Thymus (tissue), 11 donors: ENCODE measurements at regions not wholly inside any gene's neighbourhood (a gene's known extent, or its start where the extent isn't known, plus 50 kb on each side); places are given as distances from the start of the nearest gene placed in this dataset.

Experiments used
- DNase-seq, 9 donors: peaks; one replicate each; pipeline ENCODE4 v3.0.0-alpha.2; 2013; ENCODE audit warnings: low spot score in 9 of 9, low read depth in 6 of 9, missing footprints in 1 of 9
- H3K27ac ChIP-seq, 2 donors: one replicate each; pipeline ENCODE4 v1.5.1; 2013; ENCODE audit warnings: control low read depth in 1 of 2, low read depth in 1 of 2, low read length in 1 of 2, mild to moderate bottlenecking in 1 of 2, moderate library complexity in 1 of 2
- H3K27me3 ChIP-seq, 2 donors: one replicate each; pipeline ENCODE4 v1.5.1; 2013; ENCODE audit warnings: low read length in 1 of 2; ENCODE audit not compliant: control insufficient read depth in 2 of 2, insufficient read depth in 1 of 2
- H3K36me3 ChIP-seq, 2 donors: one replicate each; pipeline ENCODE4 v1.5.1; 2013; ENCODE audit warnings: low read length in 1 of 2, mild to moderate bottlenecking in 1 of 2, moderate library complexity in 1 of 2; ENCODE audit not compliant: control insufficient read depth in 2 of 2, insufficient read depth in 2 of 2
- H3K4me1 ChIP-seq, 2 donors: one replicate each; pipeline ENCODE4 v1.5.1; 2013; ENCODE audit warnings: low read length in 2 of 2; ENCODE audit not compliant: control insufficient read depth in 2 of 2, insufficient read depth in 2 of 2
- H3K4me3 ChIP-seq, 2 donors: one replicate each; pipeline ENCODE4 v1.5.1; 2013; ENCODE audit warnings: low read length in 2 of 2, control low read depth in 1 of 2, mild to moderate bottlenecking in 1 of 2
- H3K9me3 ChIP-seq, 2 donors: one replicate each; pipeline ENCODE4 v1.5.1; 2013; ENCODE audit warnings: low read length in 1 of 2, mild to moderate bottlenecking in 1 of 2; ENCODE audit not compliant: control insufficient read depth in 2 of 2, insufficient read depth in 1 of 2
- WGBS: extraction: QIAGEN DNeasy Blood & Tissue Kit; methylation state at CpG from one replicate; pipeline ENCODE4 v1.1.7; 2013; 5-methylcytosine and 5-hydroxymethylcytosine counted together
- donor health status: healthy.

DNA sequence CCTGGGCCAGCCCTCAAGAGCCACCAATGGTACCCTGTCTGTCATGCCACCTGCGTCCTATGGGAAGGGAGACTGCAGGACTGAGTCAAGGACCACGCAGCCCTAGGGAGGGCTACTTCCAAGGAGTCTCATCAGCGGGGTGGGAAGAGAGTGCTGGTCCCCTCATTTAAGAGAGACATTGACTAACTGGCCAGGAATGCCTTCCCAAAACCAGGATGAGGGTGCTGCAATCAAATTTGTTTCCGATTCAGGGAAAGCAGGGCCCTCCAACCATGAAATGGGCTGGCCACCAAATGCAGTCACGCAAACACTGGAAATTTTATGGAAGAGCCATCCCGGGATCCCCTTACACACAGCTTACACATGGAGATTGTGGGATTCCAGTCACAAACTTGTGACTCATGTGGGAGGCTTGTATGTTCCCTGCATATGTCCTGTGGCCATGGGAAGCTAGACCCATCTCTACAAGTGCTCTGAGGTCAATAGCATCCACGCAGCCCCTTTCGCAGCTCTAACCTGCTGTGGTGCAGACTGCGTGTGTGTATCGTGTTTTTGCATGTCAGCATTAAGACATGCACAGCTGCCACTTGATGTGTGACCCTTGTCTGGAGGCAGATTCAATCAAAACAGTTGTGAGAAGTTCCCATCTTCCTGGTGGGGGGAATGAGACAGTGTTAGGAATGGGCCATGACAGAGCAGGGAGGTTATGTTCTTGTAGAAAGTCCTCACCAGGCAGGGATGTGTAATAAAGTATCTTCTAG lies 53.0 kb upstream of the CST7 start:
- Histone ChIP-seq H3K9me3 (peaks cover 0 to 25% of the 10 kb centered on the region in 2 donors), H3K27me3 (no peaks in the 10 kb centered on the region), H3K4me3 (no peak overlapping the region), H3K36me3 (no peaks in the 10 kb centered on the region), H3K4me1 (no peaks in the 10 kb centered on the region), H3K27ac (no peak overlapping the region)
- no peak for DNase-seq
- 96% methylated on average over 10 of the region's 10 CpGs for WGBS

DNA sequence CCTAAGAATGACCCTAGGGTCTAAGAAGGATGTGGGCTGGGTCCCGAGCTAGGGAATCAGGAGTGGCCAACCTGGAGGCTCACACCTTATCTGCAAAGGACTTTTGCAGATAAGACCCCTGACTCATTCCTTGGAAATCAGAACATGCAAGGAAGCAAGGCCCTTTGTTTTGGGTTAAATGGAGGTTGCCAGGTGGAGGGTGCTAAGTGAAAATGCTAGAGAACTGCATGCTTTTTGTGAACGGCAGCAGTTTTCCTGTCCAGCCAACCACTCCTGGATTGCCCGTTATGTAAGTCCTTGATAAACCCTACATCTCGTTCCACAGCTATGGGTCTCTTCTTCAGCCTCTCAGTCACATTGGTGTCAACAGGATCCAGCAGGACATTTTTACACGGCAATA lies 52.1 kb upstream of the CST7 start:
- Histone ChIP-seq H3K27me3 (no peaks in the 10 kb centered on the region), H3K9me3 (peaks cover 0 to 25% of the 10 kb centered on the region in 2 donors), H3K4me1 (no peaks in the 10 kb centered on the region), H3K36me3 (no peaks in the 10 kb centered on the region), H3K27ac (no peak overlapping the region), H3K4me3 (no peak overlapping the region)
- WGBS = 88% methylated on average over 5 of the region's 5 CpGs
- no peak for DNase-seq

DNA sequence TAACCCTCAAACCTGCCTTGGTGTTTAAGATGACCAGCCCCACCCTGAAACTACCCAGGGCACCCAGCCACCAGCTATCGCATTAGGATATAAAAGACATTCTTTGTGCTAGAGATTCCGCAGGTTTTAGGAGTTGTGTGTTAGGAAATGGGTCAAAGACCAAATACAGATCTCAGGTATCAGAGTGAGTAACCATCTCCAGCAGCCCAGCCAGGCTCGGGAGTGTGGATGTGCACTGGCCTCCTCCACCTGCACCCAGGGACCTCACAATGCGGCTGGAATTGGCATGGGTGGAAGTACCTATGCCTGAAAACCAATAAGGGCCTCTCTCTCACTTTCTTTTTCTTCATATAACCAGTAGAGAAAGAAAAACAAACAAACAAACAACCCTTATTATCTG lies 51.1 kb upstream of the CST7 start:
- H3K27ac ChIP-seq = no peak overlapping the region
- no peak overlapping the region for H3K4me3 ChIP-seq
- H3K36me3 ChIP-seq = no peaks in the 10 kb centered on the region
- no peaks in the 10 kb centered on the region for H3K4me1 ChIP-seq
- H3K27me3 ChIP-seq = no peaks in the 10 kb centered on the region
- H3K9me3 ChIP-seq = peaks cover 0 to 25% of the 10 kb centered on the region in 2 donors
- 84% methylated on average over 4 of the region's 4 CpGs for WGBS
- DNase-seq = no peak

DNA sequence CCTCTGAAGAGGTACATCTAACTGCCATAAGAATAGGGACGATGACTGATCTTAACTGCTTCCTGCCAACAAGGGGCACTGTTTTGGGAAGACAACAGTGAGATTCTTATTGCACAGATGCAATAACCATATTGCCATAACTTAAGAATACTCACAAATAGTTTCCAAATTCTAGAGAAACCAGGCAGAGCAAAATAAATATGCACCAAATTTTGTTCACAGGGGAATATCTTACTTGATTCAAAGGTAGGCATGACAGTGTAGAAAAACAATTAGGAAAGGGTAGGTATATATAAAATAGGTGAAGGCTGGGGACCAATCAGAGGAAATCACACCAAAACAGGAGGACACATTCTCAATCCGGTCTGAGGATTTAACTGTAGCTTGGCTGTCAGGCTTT lies 49.9 kb upstream of the CST7 start:
- WGBS = 95% methylated on average over 2 of the region's 2 CpGs
- Histone ChIP-seq H3K36me3 (no peaks in the 10 kb centered on the region), H3K4me1 (no peaks in the 10 kb centered on the region), H3K9me3 (peaks cover 0 to 25% of the 10 kb centered on the region in 2 donors), H3K4me3 (no peak overlapping the region), H3K27me3 (no peaks in the 10 kb centered on the region), H3K27ac (no peak overlapping the region)
- DNase-seq = no peak
